GM12878 (cell line): ENCODE measurements at regions not wholly inside any gene's neighbourhood (a gene's known extent, or its start where the extent isn't known, plus 50 kb on each side); places are given as distances from the start of the nearest gene placed in this dataset.
A peak's percentile ranks its signal among the peaks of the same experiment; 100 is the strongest.

Source experiments
- ATAC-seq: fragments of 200-7000 bp; cut with Tn5 transposase; 3 replicates; pipeline ENCODE4 v1.9.1; 2020; ENCODE audit warnings: mild to moderate bottlenecking, moderate library complexity
- BruUV-seq: library from RNA; stranded (reverse); fragments of 400-500 nt; replicated peaks from 2 replicates; lab custom pipeline; 2021; lab: Mats Ljungman, UMichigan
- CTCF ChIA-PET: fragments of 300-600 bp; sonication (Branson Sonifier 250); formaldehyde crosslinking; extraction: SDS; loops from one replicate; lab custom pipeline; 2021; ENCODE audit warnings: inconsistent platforms; lab: Yijun Ruan, JAX
- POLR2A ChIA-PET: fragments of 350-600 bp; formaldehyde crosslinking; extraction: SDS; loops from one replicate; lab custom pipeline; 2021; ENCODE audit warnings: inconsistent platforms; lab: Charles Lee
- RAD21 ChIA-PET: fragments of 300-600 bp; sonication (Branson Sonifier 250); formaldehyde crosslinking; loops from one replicate; lab custom pipeline; 2023; ENCODE audit warnings: antibody characterized with exemption; ENCODE audit not compliant: unreplicated experiment; lab: Charles Lee
- SMC1A ChIA-PET: fragments of 300-600 bp; sonication (Branson Sonifier 250); formaldehyde crosslinking; loops from one replicate; lab custom pipeline; 2023; ENCODE audit not compliant: unreplicated experiment, uncharacterized antibody; lab: Charles Lee
- DNase-seq: peaks from one replicate; pipeline ENCODE4 v3.0.0-alpha.2; 2011; ENCODE audit warnings: low read depth, low spot score
- FAIRE-seq: peaks from 3 replicates; lab custom pipeline; 2011; peaks lifted over from hg19 to GRCh38; lab: Jason Lieb, UNC
- H2AFZ ChIP-seq: 2 replicates; pipeline ENCODE4 v1.6.0; 2011; ENCODE audit warnings: low read depth, low read length, control low read depth; ENCODE audit not compliant: control insufficient read depth
- H3K27ac ChIP-seq: 2 replicates; pipeline ENCODE4 v1.5.1; 2011; ENCODE audit warnings: control low read depth; ENCODE audit not compliant: control insufficient read depth, insufficient read depth
- H3K27me3 ChIP-seq, 2 experiments: replicated peaks in 1 of 2; 2 replicates each; pipeline versions ENCODE4 v1.6.0 to v1.6.1; 2011; ENCODE audit warnings: low read length in 1 of 2; ENCODE audit not compliant: control insufficient read depth in 2 of 2, insufficient read depth in 2 of 2
- H3K36me3 ChIP-seq, 2 experiments: 2 replicates each; pipeline ENCODE4 v1.5.1; 2011; ENCODE audit warnings: low read length in 1 of 2; ENCODE audit not compliant: control insufficient read depth in 2 of 2, insufficient read depth in 2 of 2
- H3K4me1 ChIP-seq: 2 replicates; pipeline ENCODE4 v1.6.1; 2011; ENCODE audit warnings: mild to moderate bottlenecking, low read length, moderate library complexity, mixed read lengths; ENCODE audit not compliant: control insufficient read depth, insufficient read depth
- H3K4me2 ChIP-seq: 2 replicates; pipeline ENCODE4 v1.6.0; 2011; ENCODE audit warnings: control low read depth; ENCODE audit not compliant: control insufficient read depth, insufficient read depth
- H3K4me3 ChIP-seq: fragments of 200-600 bp; sonication (generic); 2 replicates; pipeline ENCODE4 v1.5.1; 2016
- H3K79me2 ChIP-seq: 2 replicates; pipeline ENCODE4 v1.6.0; 2011; ENCODE audit warnings: low read length; ENCODE audit not compliant: control insufficient read depth, insufficient read depth
- H3K9ac ChIP-seq: 2 replicates; pipeline ENCODE4 v1.8.0; 2011; ENCODE audit warnings: low read length, control low read depth, mixed read lengths; ENCODE audit not compliant: control insufficient read depth, insufficient read depth
- H3K9me3 ChIP-seq: replicated peaks from 3 replicates; pipeline ENCODE4 v1.5.1; 2011; ENCODE audit warnings: mild to moderate bottlenecking, low read length; ENCODE audit not compliant: control insufficient read depth, insufficient read depth
- H4K20me1 ChIP-seq: 2 replicates; pipeline ENCODE4 v1.6.0; 2011; ENCODE audit not compliant: control insufficient read depth, insufficient read depth
- FOXK2 ChIP-seq: fragments of 450-650 bp; IDR thresholded peaks from 2 replicates; pipeline ENCODE4 v1.6.1; 2017; ENCODE audit warnings: mild to moderate bottlenecking, moderate library complexity
- MEF2A ChIP-seq: IDR thresholded peaks from 2 replicates; pipeline ENCODE4 v1.6.1; 2011; ENCODE audit warnings: low read depth, mild to moderate bottlenecking, low read length, moderate library complexity; ENCODE audit not compliant: insufficient read depth
- NR2C2 ChIP-seq: IDR thresholded peaks from 2 replicates; pipeline ENCODE4 v1.6.1; 2011; ENCODE audit warnings: borderline replicate concordance, low read depth; ENCODE audit not compliant: control insufficient read depth, insufficient read length
- WGBS: methylation state at CpG from one replicate; pipeline ENCODE4 v1.1.6; 2016; ENCODE audit warnings: low lambda C conversion rate; ENCODE audit not compliant: insufficient replicate concordance, insufficient coverage; ENCODE audit errors: missing lambda C conversion rate; 5-methylcytosine and 5-hydroxymethylcytosine counted together
- in situ Hi-C: fragments of 300-500 bp; cut with MboI; formaldehyde crosslinking; loops from 9 replicates; pipeline ENCODE4 v1.14.3; 2018; ENCODE audit warnings: mixed read lengths
- intact Hi-C: fragments of 100-400 bp; cut with micrococcal nuclease; formaldehyde crosslinking; loops from one replicate; pipeline ENCODE4 v1.14.2; 2022; ENCODE audit not compliant: unreplicated experiment

- 55% methylated on average over 15 of the region's 15 CpGs for WGBS
- no peak overlapping the region for H3K27ac ChIP-seq
- no peaks in the 10 kb centered on the region for H3K79me2 ChIP-seq
- no peaks in the 10 kb centered on the region; the same call in 2 of the 3 replicates for H3K9me3 ChIP-seq
- no TSS peak for BruUV-seq
- intact Hi-C loops = no loop called here
- TF ChIP-seq NR2C2 = no peak
- TF ChIP-seq, all 136 proteins: peak for 0
- ChIA-PET CTCF (interaction anchor here (0.6 kb wide), 1 partner anchor 43 kb away, joined by 4 read pairs; no protein-coding TSS in a partner anchor), RAD21 (no interaction called here), POLR2A (no interaction called here), SMC1A (no interaction called here)
- no peaks in the 10 kb centered on the region for H4K20me1 ChIP-seq
- FAIRE-seq (no peak), ATAC-seq (no peak), DNase-seq (no peak)
- no peaks in the 10 kb centered on the region for H3K36me3 ChIP-seq
- no peak overlapping the region for H3K9ac ChIP-seq
- H3K4me3 ChIP-seq = no peak overlapping the region
- no peak overlapping the region for H3K4me2 ChIP-seq
- in situ Hi-C loops = no loop called here
- no peak overlapping the region for H2AFZ ChIP-seq
- no peaks in the 10 kb centered on the region; the same call in 1 of the 2 replicates for H3K4me1 ChIP-seq
- no peaks in the 10 kb centered on the region for H3K27me3 ChIP-seq
Measured at GRCh38 chr7:159198016-159198724, 53.5 kb upstream of the VIPR2 start.

- H3K9me3 ChIP-seq = no peaks in the 10 kb centered on the region
- H4K20me1 ChIP-seq = no peaks in the 10 kb centered on the region
- ChIA-PET RAD21 (no interaction called here), SMC1A (no interaction called here), POLR2A (no interaction called here), CTCF (interaction anchor here (0.6 kb wide), 1 partner anchor 44 kb away, joined by 4 read pairs; no protein-coding TSS in a partner anchor)
- no peak overlapping the region; the same call in 1 of the 2 replicates for H2AFZ ChIP-seq
- DNase-seq (peak; percentile 8), FAIRE-seq (no peak), ATAC-seq (no peak)
- H3K36me3 ChIP-seq = no peaks in the 10 kb centered on the region
- 9% methylated on average over 20 of the region's 20 CpGs for WGBS
- H3K79me2 ChIP-seq = no peaks in the 10 kb centered on the region
- no peak overlapping the region for H3K9ac ChIP-seq
- no peaks in the 10 kb centered on the region; the same call in 1 of the 2 replicates for H3K4me1 ChIP-seq
- no peaks in the 10 kb centered on the region for H3K27me3 ChIP-seq
- intact Hi-C loops = no loop called here
- in situ Hi-C loops = no loop called here
- no TSS peak for BruUV-seq
- H3K4me2 ChIP-seq = no peak overlapping the region
- TF ChIP-seq MEF2A (no peak), FOXK2 (no peak)
- no peak overlapping the region for H3K27ac ChIP-seq
- H3K4me3 ChIP-seq = no peak overlapping the region
Measured at GRCh38 chr7:159197066-159197975, 52.7 kb upstream of the VIPR2 start.
